ENCODE measurements at regions not wholly inside any gene's neighbourhood (a gene's known extent, or its start where the extent isn't known, plus 50 kb on each side); places are given as distances from the start of the nearest gene placed in this dataset.

- TF ChIP-seq POLR2AphosphoS5 (IDR thresholded peaks at IDR 0.05) (no peak), CTCF (IDR thresholded peaks at IDR 0.05) (no peak), POLR2A (IDR thresholded peaks at IDR 0.05) (no peak)
These were observed 295.4 kb upstream of the CRIM1 start for GRCh38 chr2:36060133-36060532.
